IMR-90 (cell line): ENCODE measurements at regions not wholly inside any gene's neighbourhood (a gene's known extent, or its start where the extent isn't known, plus 50 kb on each side); places are given as distances from the start of the nearest gene placed in this dataset.
"Not testable (repeated sequence)": the region's sequence is repeated elsewhere in the genome, so short reads cannot be mapped to it uniquely, and the experiment has no call there.

ENCODE experiments used
- CTCF ChIP-seq: conservative IDR thresholded peaks from 2 replicates; pipeline ENCODE4 v1.5.1; 2012; ENCODE audit warnings: mild to moderate bottlenecking, low read depth, low read length, improper control_type of control experiment
- MXI1 ChIP-seq: IDR thresholded peaks from 2 replicates; pipeline ENCODE4 v1.6.1; 2012; ENCODE audit warnings: low read depth, mild to moderate bottlenecking, low read length, moderate library complexity, borderline replicate concordance
- RFX5 ChIP-seq: IDR thresholded peaks from 2 replicates; pipeline ENCODE4 v1.8.0; 2012; ENCODE audit warnings: low read depth, mild to moderate bottlenecking, low read length, moderate library complexity
- SMC3 ChIP-seq: fragments of 150-350 bp; IDR thresholded peaks from 2 replicates; pipeline ENCODE4 v1.6.1; 2016; ENCODE audit warnings: low read depth, mild to moderate bottlenecking, antibody characterized with exemption, low read length, moderate library complexity

- TF ChIP-seq CTCF, SMC3, MXI1, RFX5: not testable (repeated sequence)
Observed at GRCh38 chr2:87693882-87694281, 54.0 kb upstream of the PLGLB2 start.
